ENCODE measurements at regions not wholly inside any gene's neighbourhood (a gene's known extent, or its start where the extent isn't known, plus 50 kb on each side); places are given as distances from the start of the nearest gene placed in this dataset.
"Not testable (repeated sequence)": the region's sequence is repeated elsewhere in the genome, so short reads cannot be mapped to it uniquely, and the experiment has no call there.

- Mint-ChIP-seq H3K27ac (no peak overlapping the region), H3K27me3 (peaks cover 13% of the 10 kb centered on the region), H3K4me3 (no peak overlapping the region), H3K9me3 (peaks cover 5% of the 10 kb centered on the region), H3K4me1 (ENCODE audit: low read depth) (no peaks in the 10 kb centered on the region), H3K36me3 (ENCODE audit: low read depth) (no peaks in the 10 kb centered on the region)
- no peak for DNase-seq
Measured at GRCh38 chr16:86255966-86256365, 254.4 kb upstream of the FOXF1 start.

GRCh38 chr16:86256995-86257394, 253.3 kb upstream of the FOXF1 start:
- Mint-ChIP-seq H3K36me3 (ENCODE audit: low read depth) (no peaks in the 10 kb centered on the region), H3K27ac (no peak overlapping the region), H3K27me3 (peaks cover 19% of the 10 kb centered on the region), H3K4me3 (no peak overlapping the region), H3K4me1 (ENCODE audit: low read depth) (no peaks in the 10 kb centered on the region), H3K9me3 (peaks cover 11% of the 10 kb centered on the region)
- DNase-seq, result no peak

DNA sequence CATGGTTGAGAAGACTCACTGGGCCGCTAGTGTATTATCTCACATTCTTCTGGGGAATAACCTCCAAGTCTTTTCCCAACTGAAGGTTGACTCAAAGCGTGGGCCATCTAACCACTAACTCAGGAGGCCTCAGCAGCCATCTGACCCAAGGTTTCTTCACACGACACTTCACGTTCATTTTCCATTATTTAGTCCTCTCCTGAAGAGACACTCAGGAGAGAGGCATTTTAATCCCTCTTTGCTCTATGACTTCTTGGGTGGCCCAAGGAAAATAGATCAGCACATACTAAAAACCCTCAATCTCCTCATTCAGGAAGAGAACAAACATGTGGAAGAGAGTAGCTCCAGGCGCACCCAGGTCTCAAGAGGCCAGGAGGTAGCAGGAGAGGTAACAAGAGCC, 252.8 kb upstream of the FOXF1 start:
- no peak for DNase-seq
- Mint-ChIP-seq H3K27me3 (peaks cover 21% of the 10 kb centered on the region), H3K4me1 (ENCODE audit: low read depth) (no peaks in the 10 kb centered on the region), H3K9me3 (peaks cover 12% of the 10 kb centered on the region), H3K4me3 (no peak overlapping the region), H3K36me3 (ENCODE audit: low read depth) (no peaks in the 10 kb centered on the region), H3K27ac (no peak overlapping the region)

- H3K4me1 Mint-ChIP-seq (ENCODE audit: low read depth), result no peaks in the 10 kb centered on the region
- peaks cover 12% of the 10 kb centered on the region for H3K9me3 Mint-ChIP-seq
- DNase-seq, result no peak
- no peak overlapping the region for H3K27ac Mint-ChIP-seq
- H3K4me3 Mint-ChIP-seq, result no peak overlapping the region
- H3K36me3 Mint-ChIP-seq (ENCODE audit: low read depth), result no peaks in the 10 kb centered on the region
- H3K27me3 Mint-ChIP-seq, result peaks cover 21% of the 10 kb centered on the region
Measured at GRCh38 chr16:86258713-86259112, 251.6 kb upstream of the FOXF1 start.

- Mint-ChIP-seq H3K4me1 (ENCODE audit: low read depth) (no peaks in the 10 kb centered on the region), H3K27ac (no peak overlapping the region), H3K9me3 (peaks cover 12% of the 10 kb centered on the region), H3K4me3 (no peak overlapping the region), H3K36me3 (ENCODE audit: low read depth) (no peaks in the 10 kb centered on the region), H3K27me3 (peaks cover 21% of the 10 kb centered on the region)
- no peak for DNase-seq
Measured at GRCh38 chr16:86259499-86259898, 250.8 kb upstream of the FOXF1 start.

GRCh38 chr16:86261379-86261778, 248.9 kb upstream of the FOXF1 start:
- Mint-ChIP-seq H3K27ac (no peak overlapping the region), H3K4me1 (ENCODE audit: low read depth) (no peaks in the 10 kb centered on the region), H3K9me3 (peaks cover 7% of the 10 kb centered on the region), H3K27me3 (peaks cover 21% of the 10 kb centered on the region), H3K36me3 (ENCODE audit: low read depth) (no peaks in the 10 kb centered on the region), H3K4me3 (no peak overlapping the region)
- no peak for DNase-seq

DNA sequence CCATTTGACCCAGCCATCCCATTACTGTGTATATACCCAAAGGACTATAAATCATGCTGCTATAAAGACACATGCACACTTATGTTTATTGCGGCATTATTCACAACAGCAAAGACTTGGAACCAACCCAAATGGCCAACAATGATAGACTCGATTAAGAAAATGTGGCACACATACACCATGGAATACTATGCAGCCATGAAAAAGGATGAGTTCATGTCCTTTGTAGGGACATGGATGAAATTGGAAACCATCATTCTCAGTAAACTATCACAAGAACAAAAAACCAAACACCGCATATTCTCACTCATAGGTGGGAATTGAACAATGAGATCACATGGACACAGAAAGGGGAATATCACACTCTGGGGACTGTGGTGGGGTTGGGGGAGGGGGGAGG, 242.7 kb upstream of the FOXF1 start:
- H3K27me3 Mint-ChIP-seq; H3K4me1 Mint-ChIP-seq (ENCODE audit: low read depth); H3K27ac Mint-ChIP-seq; H3K9me3 Mint-ChIP-seq; DNase-seq; H3K4me3 Mint-ChIP-seq; H3K36me3 Mint-ChIP-seq (ENCODE audit: low read depth): not testable (repeated sequence)

DNA sequence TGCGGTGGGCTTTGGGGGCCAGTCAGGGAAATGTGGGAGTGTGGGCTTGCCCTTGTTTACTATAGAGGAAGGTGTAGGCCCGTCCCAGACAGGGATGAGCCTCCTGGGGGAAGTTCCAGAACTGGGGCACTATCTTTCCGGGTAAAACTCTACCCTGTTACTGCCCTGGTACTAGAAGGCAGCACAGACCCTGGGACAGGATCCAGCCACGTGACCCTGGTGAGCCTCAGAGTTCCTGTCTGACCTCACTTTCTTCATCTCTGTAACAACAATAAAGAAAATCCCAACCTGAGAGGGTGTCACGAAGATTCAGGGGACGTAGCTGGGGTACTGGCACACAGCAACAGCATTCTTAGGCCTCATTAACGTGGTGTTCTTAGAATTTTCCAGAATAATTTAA, 239.6 kb upstream of the FOXF1 start:
- no peaks in the 10 kb centered on the region for H3K4me1 Mint-ChIP-seq (ENCODE audit: low read depth)
- no peak overlapping the region for H3K27ac Mint-ChIP-seq
- H3K4me3 Mint-ChIP-seq, result no peak overlapping the region
- peaks cover 7% of the 10 kb centered on the region for H3K9me3 Mint-ChIP-seq
- no peaks in the 10 kb centered on the region for H3K36me3 Mint-ChIP-seq (ENCODE audit: low read depth)
- DNase-seq, result no peak
- peaks cover 11% of the 10 kb centered on the region for H3K27me3 Mint-ChIP-seq

DNA sequence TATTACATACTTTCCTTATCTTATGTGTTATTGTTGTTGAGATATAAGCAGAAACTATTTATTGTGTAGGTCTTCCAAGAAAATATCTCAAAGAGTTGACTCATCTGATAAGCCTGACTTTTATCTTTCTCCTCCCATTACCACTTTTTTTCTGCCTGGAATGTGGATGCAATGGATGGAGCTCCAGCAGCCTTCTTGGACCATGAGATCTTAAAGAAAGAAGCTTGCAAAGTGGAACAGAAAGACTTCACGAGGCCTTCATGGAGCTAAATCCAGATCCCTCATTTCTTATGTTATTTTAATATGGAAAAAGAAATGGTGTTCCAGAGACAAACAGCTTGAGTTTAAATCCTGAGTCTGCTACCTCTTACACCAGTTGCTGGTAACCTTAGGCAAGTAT, 237.6 kb upstream of the FOXF1 start:
- peaks cover 11% of the 10 kb centered on the region for H3K27me3 Mint-ChIP-seq
- no peak overlapping the region for H3K27ac Mint-ChIP-seq
- H3K4me1 Mint-ChIP-seq (ENCODE audit: low read depth), result no peaks in the 10 kb centered on the region
- no peaks in the 10 kb centered on the region for H3K36me3 Mint-ChIP-seq (ENCODE audit: low read depth)
- H3K9me3 Mint-ChIP-seq, result peaks cover 7% of the 10 kb centered on the region
- no peak for DNase-seq
- no peak overlapping the region for H3K4me3 Mint-ChIP-seq

DNA sequence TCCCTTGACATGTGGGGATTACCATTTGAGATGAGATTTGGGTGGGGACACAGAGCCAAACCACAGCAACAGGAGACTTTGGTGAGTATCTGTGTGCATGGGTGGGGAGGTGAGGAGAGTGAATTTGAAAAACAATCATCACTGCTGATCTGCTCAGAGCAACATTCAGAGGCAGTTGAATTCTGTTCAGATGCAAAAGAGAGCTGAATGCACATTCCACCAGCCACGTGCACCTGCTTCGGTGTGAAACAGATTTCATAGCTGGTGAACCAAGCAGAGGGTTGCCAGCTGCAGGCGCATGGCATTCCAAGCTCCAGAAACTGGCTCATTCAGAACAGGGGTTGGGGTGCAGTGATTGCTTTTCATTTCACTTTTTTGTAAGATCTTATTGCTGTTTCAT, 233.1 kb upstream of the FOXF1 start:
- Mint-ChIP-seq H3K9me3 (peaks cover 2% of the 10 kb centered on the region), H3K27me3 (peaks cover 24% of the 10 kb centered on the region), H3K4me3 (no peak overlapping the region), H3K27ac (no peak overlapping the region), H3K4me1 (ENCODE audit: low read depth) (no peaks in the 10 kb centered on the region), H3K36me3 (ENCODE audit: low read depth) (no peaks in the 10 kb centered on the region)
- no peak for DNase-seq

DNA sequence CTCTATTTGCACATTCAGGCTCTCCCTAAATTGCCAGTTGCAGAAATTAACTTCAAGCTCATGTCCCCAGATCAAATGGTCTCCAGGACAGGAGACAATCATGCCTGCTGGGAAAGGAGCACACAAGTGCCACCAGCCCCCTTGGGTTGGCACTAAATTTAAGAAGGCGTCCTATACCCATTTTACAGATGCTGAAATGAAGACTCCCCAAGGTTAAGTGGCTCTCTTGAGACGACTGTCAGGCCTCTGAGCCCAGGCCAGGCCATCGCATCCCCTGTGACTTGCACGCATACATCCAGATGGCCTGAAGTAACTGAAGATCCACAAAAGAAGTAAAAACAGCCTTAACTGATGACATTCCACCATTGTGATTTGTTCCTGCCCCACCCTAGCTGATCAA, 232.5 kb upstream of the FOXF1 start:
- H3K4me1 Mint-ChIP-seq (ENCODE audit: low read depth); H3K36me3 Mint-ChIP-seq (ENCODE audit: low read depth); H3K27ac Mint-ChIP-seq; DNase-seq; H3K4me3 Mint-ChIP-seq; H3K9me3 Mint-ChIP-seq: not testable (repeated sequence)
- peaks cover 28% of the 10 kb centered on the region for H3K27me3 Mint-ChIP-seq

DNA sequence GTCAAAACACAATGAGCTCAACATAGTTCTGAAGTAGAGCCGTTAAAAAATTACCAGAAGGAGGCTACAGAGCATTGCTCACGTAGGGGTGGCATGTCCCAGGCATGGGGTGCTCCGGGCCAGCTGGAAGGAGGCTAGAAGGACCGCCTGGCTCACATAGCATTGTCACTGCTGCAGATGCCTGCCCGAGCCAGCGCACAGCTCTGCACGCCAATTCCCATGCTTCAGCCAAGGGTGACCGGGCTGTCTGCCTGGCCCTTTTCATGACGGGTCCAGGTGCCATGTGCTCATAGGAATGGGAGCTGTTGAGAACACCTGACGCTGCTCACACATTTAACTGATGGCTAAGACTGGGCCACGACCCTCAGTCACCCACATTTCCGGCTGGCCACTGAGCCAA, 228.9 kb upstream of the FOXF1 start:
- Mint-ChIP-seq H3K9me3 (no peaks in the 10 kb centered on the region), H3K36me3 (ENCODE audit: low read depth) (no peaks in the 10 kb centered on the region), H3K4me1 (ENCODE audit: low read depth) (no peaks in the 10 kb centered on the region), H3K27me3 (peaks cover 50% of the 10 kb centered on the region), H3K27ac (no peak overlapping the region), H3K4me3 (no peak overlapping the region)
- DNase-seq, result no peak

GRCh38 chr16:86283944-86284343, 226.4 kb upstream of the FOXF1 start:
- Mint-ChIP-seq H3K4me3 (no peak overlapping the region), H3K27me3 (peaks cover 72% of the 10 kb centered on the region), H3K27ac (no peak overlapping the region), H3K36me3 (ENCODE audit: low read depth) (no peaks in the 10 kb centered on the region), H3K4me1 (ENCODE audit: low read depth) (no peaks in the 10 kb centered on the region), H3K9me3 (no peaks in the 10 kb centered on the region)
- DNase-seq, result no peak

GRCh38 chr16:86285421-86285820, 224.9 kb upstream of the FOXF1 start:
- no peak overlapping the region for H3K27ac Mint-ChIP-seq
- no peaks in the 10 kb centered on the region for H3K9me3 Mint-ChIP-seq
- no peaks in the 10 kb centered on the region for H3K4me1 Mint-ChIP-seq (ENCODE audit: low read depth)
- H3K36me3 Mint-ChIP-seq (ENCODE audit: low read depth), result no peaks in the 10 kb centered on the region
- H3K27me3 Mint-ChIP-seq, result peaks cover 81% of the 10 kb centered on the region
- no peak for DNase-seq
- no peak overlapping the region for H3K4me3 Mint-ChIP-seq

- Mint-ChIP-seq H3K4me1 (ENCODE audit: low read depth) (no peaks in the 10 kb centered on the region), H3K36me3 (ENCODE audit: low read depth) (no peaks in the 10 kb centered on the region)
Measured at GRCh38 chr16:86285938-86286921, 224.1 kb upstream of the FOXF1 start.

More at GRCh38 chr16:86285938-86286921, 224.1 kb upstream of the FOXF1 start:
- no peak overlapping the region for H3K4me3 Mint-ChIP-seq
- no peaks in the 10 kb centered on the region for H3K9me3 Mint-ChIP-seq
- H3K27ac Mint-ChIP-seq, result no peak overlapping the region
- no peak for DNase-seq
- H3K27me3 Mint-ChIP-seq, result peaks cover 89% of the 10 kb centered on the region

Measured in activated T-cell treated with anti-CD3 and anti-CD28 coated beads, Interleukin-2, amount 50 U/mL, for 24 hours (primary cell).